Dedifferentiated amniotic fluid mesenchymal stem cell (primary cell): ENCODE measurements at regions not wholly inside any gene's neighbourhood (a gene's known extent, or its start where the extent isn't known, plus 50 kb on each side); places are given as distances from the start of the nearest gene placed in this dataset.
A peak's percentile ranks its signal among the peaks of the same experiment; 100 is the strongest.
"Not testable (repeated sequence)": the region's sequence is repeated elsewhere in the genome, so short reads cannot be mapped to it uniquely, and the experiment has no call there.

Experiments
- DNase-seq: peaks from one replicate; pipeline ENCODE4 v3.0.0-alpha.2; 2016; ENCODE audit errors: extremely low spot score

GRCh38 chr3:16768956-16769355 lies 115.8 kb upstream of the PLCL2 start:
- DNase-seq: no peak

GRCh38 chr3:16769525-16769924 lies 115.2 kb upstream of the PLCL2 start:
- peak; percentile 6 for DNase-seq

GRCh38 chr3:16770021-16770420 lies 114.7 kb upstream of the PLCL2 start:
- DNase-seq: peak; percentile 9

- peak; percentile 8 for DNase-seq
Observed at GRCh38 chr3:16770792-16771191, 114.0 kb upstream of the PLCL2 start.

- not testable (repeated sequence) for DNase-seq
Observed at GRCh38 chr3:16773594-16773993, 111.2 kb upstream of the PLCL2 start.

GRCh38 chr3:16774536-16774935 lies 110.2 kb upstream of the PLCL2 start:
- not testable (repeated sequence) for DNase-seq

- no peak for DNase-seq
Observed at GRCh38 chr3:16784973-16785372, 99.8 kb upstream of the PLCL2 start.

GRCh38 chr3:16785465-16785864 lies 99.3 kb upstream of the PLCL2 start:
- no peak for DNase-seq

- DNase-seq: no peak
Observed at GRCh38 chr3:16788440-16789056, 96.2 kb upstream of the PLCL2 start.

GRCh38 chr3:16789344-16790120 lies 95.2 kb upstream of the PLCL2 start:
- no peak for DNase-seq

GRCh38 chr3:16790432-16791400 lies 94.0 kb upstream of the PLCL2 start:
- no peak for DNase-seq

GRCh38 chr3:16793321-16793720 lies 91.4 kb upstream of the PLCL2 start:
- DNase-seq: no peak

- DNase-seq: no peak
Observed at GRCh38 chr3:16794257-16794656, 90.5 kb upstream of the PLCL2 start.

- no peak for DNase-seq
Observed at GRCh38 chr3:16795581-16795980, 89.2 kb upstream of the PLCL2 start.

GRCh38 chr3:16797831-16798230 lies 86.9 kb upstream of the PLCL2 start:
- DNase-seq: no peak

- no peak for DNase-seq
Observed at GRCh38 chr3:16798738-16799137, 86.0 kb upstream of the PLCL2 start.

- no peak for DNase-seq
Observed at GRCh38 chr3:16800361-16800760, 84.4 kb upstream of the PLCL2 start.

- DNase-seq: no peak
Observed at GRCh38 chr3:16801223-16801622, 83.5 kb upstream of the PLCL2 start.

- DNase-seq: no peak
Observed at GRCh38 chr3:16801698-16802097, 83.1 kb upstream of the PLCL2 start.

GRCh38 chr3:16802389-16802788 lies 82.4 kb upstream of the PLCL2 start:
- no peak for DNase-seq

- no peak for DNase-seq
Observed at GRCh38 chr3:16803019-16803418, 81.7 kb upstream of the PLCL2 start.

GRCh38 chr3:16807391-16807790 lies 77.4 kb upstream of the PLCL2 start:
- DNase-seq: no peak
